Caco-2 (cell line): ENCODE measurements at regions not wholly inside any gene's neighbourhood (a gene's known extent, or its start where the extent isn't known, plus 50 kb on each side); places are given as distances from the start of the nearest gene placed in this dataset.

ENCODE experiments used
- BruUV-seq: library from RNA; stranded (reverse); fragments of 400-500 nt; replicated peaks from 2 replicates; lab custom pipeline; 2021; lab: Mats Ljungman, UMichigan
- CTCF ChIA-PET: fragments of 300-600 bp; sonication (Branson Sonifier 250); formaldehyde crosslinking; loops from one replicate; lab custom pipeline; 2022; ENCODE audit warnings: antibody characterized with exemption; lab: Charles Lee
- POLR2A ChIA-PET: fragments of 300-600 bp; sonication (Branson Sonifier 250); formaldehyde crosslinking; loops from one replicate; lab custom pipeline; 2022; ENCODE audit warnings: antibody characterized with exemption; lab: Charles Lee
- DNase-seq, 2 experiments: peaks; one replicate each; pipeline versions ENCODE4 v3.0.0 to v3.0.0-alpha.2; 2020 to 2022
- H3K27me3 ChIP-seq: replicated peaks from 2 replicates; pipeline ENCODE4 v1.6.0; 2011; ENCODE audit warnings: low read length; ENCODE audit not compliant: control insufficient read depth, insufficient read depth
- H3K36me3 ChIP-seq: 2 replicates; pipeline ENCODE4 v1.5.1; 2011; ENCODE audit warnings: low read length; ENCODE audit not compliant: control insufficient read depth, insufficient read depth
- H3K4me1 ChIP-seq: fragments of 250-450 bp; sonication (Bioruptor Pico); 2 replicates; pipeline ENCODE4 v1.5.1; 2020; ENCODE audit warnings: mild to moderate bottlenecking
- H3K4me3 ChIP-seq: 2 replicates; pipeline ENCODE4 v1.5.1; 2011; ENCODE audit warnings: low read depth, mild to moderate bottlenecking, control low read depth, low read length
- H3K9me3 ChIP-seq: fragments of 250-450 bp; sonication (Bioruptor Pico); 2 replicates; pipeline ENCODE4 v1.5.1; 2020; ENCODE audit warnings: mild to moderate bottlenecking, moderate library complexity
- H3K27ac Mint-ChIP-seq: one replicate; pipeline ENCODE4 v1.8.0; 2022; ENCODE audit warnings: mixed read lengths; ENCODE audit not compliant: unreplicated experiment
- H3K27me3 Mint-ChIP-seq: one replicate; pipeline ENCODE4 v1.8.0; 2022; ENCODE audit warnings: mixed read lengths; ENCODE audit not compliant: insufficient read depth, unreplicated experiment
- H3K36me3 Mint-ChIP-seq: one replicate; pipeline ENCODE4 v1.8.0; 2022; ENCODE audit warnings: mild to moderate bottlenecking, mixed read lengths; ENCODE audit not compliant: insufficient read depth, unreplicated experiment
- H3K4me1 Mint-ChIP-seq: one replicate; pipeline ENCODE4 v1.8.0; 2022; ENCODE audit warnings: low read depth, mixed read lengths; ENCODE audit not compliant: unreplicated experiment
- H3K4me3 Mint-ChIP-seq: one replicate; pipeline ENCODE4 v1.8.0; 2022; ENCODE audit warnings: mild to moderate bottlenecking, moderate library complexity, mixed read lengths; ENCODE audit not compliant: unreplicated experiment
- H3K9me3 Mint-ChIP-seq: one replicate; pipeline ENCODE4 v1.8.0; 2022; ENCODE audit warnings: mixed read lengths; ENCODE audit not compliant: unreplicated experiment
- intact Hi-C: fragments of 100-400 bp; cut with micrococcal nuclease; formaldehyde crosslinking; loops from one replicate; pipeline ENCODE4 v1.10.0; 2022; ENCODE audit not compliant: unreplicated experiment
- TF ChIP-seq, protein P1 (sequence below), 2 experiments: fragments of 200-600 bp in 1 of 2; IDR thresholded peaks; 1 replicate in 1 of 2; 2 replicates in 1 of 2; pipeline versions ENCODE4 v1.5.1 to v1.8.0; 2011 to 2022; ENCODE audit warnings: antibody characterized with exemption in 1 of 2, control low read depth in 1 of 2, inconsistent platforms in 1 of 2, low read depth in 1 of 2, low read length in 1 of 2, mild to moderate bottlenecking in 1 of 2, moderate library complexity in 1 of 2; ENCODE audit not compliant: insufficient read depth in 1 of 2, severe bottlenecking in 1 of 2, unreplicated experiment in 1 of 2

DNA sequence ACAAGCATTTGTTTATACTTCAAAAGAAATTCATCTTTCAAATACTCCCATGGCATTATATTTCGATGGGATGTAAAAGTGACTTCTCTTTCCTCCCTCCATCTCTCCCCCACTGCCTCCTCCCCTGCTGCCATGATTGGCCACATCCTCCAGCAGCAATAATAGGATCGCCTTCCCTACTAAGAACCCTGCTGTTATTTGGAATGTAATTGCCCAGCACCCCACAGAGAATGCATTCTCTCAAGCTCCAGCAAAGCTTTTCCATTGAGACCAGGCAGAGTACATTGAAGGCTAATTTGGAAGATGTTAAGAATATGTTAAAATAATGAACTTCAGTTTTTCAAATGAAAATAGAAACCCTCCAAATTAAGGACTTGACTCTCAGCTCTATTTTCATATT, 375.4 kb upstream of the ACVR2A start:
- intact Hi-C loops: no loop called here
- Histone ChIP-seq H3K36me3 (no peaks in the 10 kb centered on the region), H3K4me3 (no peak overlapping the region), H3K4me1 (peaks cover 4% of the 10 kb centered on the region), H3K27me3 (no peaks in the 10 kb centered on the region), H3K9me3 (no peaks in the 10 kb centered on the region)
- no peak overlapping the region for H3K27ac Mint-ChIP-seq
- ChIA-PET CTCF (no interaction called here), POLR2A (no interaction called here)
- DNase-seq: no peak
- TF ChIP-seq, protein P1, sequence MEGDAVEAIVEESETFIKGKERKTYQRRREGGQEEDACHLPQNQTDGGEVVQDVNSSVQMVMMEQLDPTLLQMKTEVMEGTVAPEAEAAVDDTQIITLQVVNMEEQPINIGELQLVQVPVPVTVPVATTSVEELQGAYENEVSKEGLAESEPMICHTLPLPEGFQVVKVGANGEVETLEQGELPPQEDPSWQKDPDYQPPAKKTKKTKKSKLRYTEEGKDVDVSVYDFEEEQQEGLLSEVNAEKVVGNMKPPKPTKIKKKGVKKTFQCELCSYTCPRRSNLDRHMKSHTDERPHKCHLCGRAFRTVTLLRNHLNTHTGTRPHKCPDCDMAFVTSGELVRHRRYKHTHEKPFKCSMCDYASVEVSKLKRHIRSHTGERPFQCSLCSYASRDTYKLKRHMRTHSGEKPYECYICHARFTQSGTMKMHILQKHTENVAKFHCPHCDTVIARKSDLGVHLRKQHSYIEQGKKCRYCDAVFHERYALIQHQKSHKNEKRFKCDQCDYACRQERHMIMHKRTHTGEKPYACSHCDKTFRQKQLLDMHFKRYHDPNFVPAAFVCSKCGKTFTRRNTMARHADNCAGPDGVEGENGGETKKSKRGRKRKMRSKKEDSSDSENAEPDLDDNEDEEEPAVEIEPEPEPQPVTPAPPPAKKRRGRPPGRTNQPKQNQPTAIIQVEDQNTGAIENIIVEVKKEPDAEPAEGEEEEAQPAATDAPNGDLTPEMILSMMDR (IDR thresholded peaks at IDR 0.05; ENCODE audit: insufficient read depth in 1 of 2, low read depth in 1 of 2, low read length in 1 of 2, severe bottlenecking in 1 of 2, unreplicated experiment in 1 of 2): no peak
- no peaks in the 10 kb centered on the region for H3K9me3 Mint-ChIP-seq
- no peaks in the 10 kb centered on the region for H3K36me3 Mint-ChIP-seq
- no peaks in the 10 kb centered on the region for H3K4me1 Mint-ChIP-seq
- no peaks in the 10 kb centered on the region for H3K27me3 Mint-ChIP-seq
- no peak overlapping the region for H3K4me3 Mint-ChIP-seq
- BruUV-seq: no TSS peak

DNA sequence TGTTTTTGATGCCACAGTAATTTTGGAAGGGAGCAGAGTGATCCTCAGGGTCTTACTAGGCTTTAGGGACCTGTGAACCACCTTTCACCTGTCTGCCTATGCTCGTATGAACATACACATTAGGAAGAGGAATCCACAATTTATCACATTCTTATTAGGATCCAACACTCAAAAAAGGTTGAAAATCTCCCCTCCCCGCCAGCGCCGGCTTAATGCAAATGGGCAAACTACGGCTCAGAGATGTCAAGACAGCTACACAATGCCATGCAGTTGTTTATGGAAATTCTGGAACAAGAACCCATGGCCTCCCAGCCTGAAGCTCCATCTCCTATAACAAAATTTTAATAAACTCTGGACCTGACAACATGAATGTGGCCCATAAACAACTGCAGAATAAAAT, 375.9 kb upstream of the ACVR2A start:
- CTCF ChIA-PET: no interaction called here
- Histone ChIP-seq H3K36me3 (no peaks in the 10 kb centered on the region), H3K27me3 (no peaks in the 10 kb centered on the region), H3K4me3 (no peak overlapping the region), H3K9me3 (no peaks in the 10 kb centered on the region), H3K4me1 (peaks cover 9% of the 10 kb centered on the region)
- Mint-ChIP-seq H3K9me3 (no peaks in the 10 kb centered on the region), H3K4me3 (no peak overlapping the region), H3K4me1 (no peaks in the 10 kb centered on the region), H3K27me3 (no peaks in the 10 kb centered on the region), H3K36me3 (no peaks in the 10 kb centered on the region), H3K27ac (no peak overlapping the region)
- DNase-seq: no peak
- TF ChIP-seq, protein P1 (IDR thresholded peaks at IDR 0.05; ENCODE audit: insufficient read depth in 1 of 2, low read depth in 1 of 2, low read length in 1 of 2, severe bottlenecking in 1 of 2, unreplicated experiment in 1 of 2): no peak
- POLR2A ChIA-PET: no interaction called here
- no TSS peak for BruUV-seq
- intact Hi-C loops: no loop called here

GRCh38 chr2:147468349-147468748, 376.5 kb upstream of the ACVR2A start:
- ChIA-PET POLR2A (no interaction called here), CTCF (interaction anchor here (0.6 kb wide), 1 partner anchor 19 kb away, joined by 3 read pairs; no protein-coding TSS in a partner anchor)
- no peak overlapping the region for H3K27ac Mint-ChIP-seq
- no peak overlapping the region for H3K4me3 Mint-ChIP-seq
- DNase-seq: no peak
- intact Hi-C loops: no loop called here
- no peaks in the 10 kb centered on the region for H3K27me3 Mint-ChIP-seq
- no TSS peak for BruUV-seq
- no peaks in the 10 kb centered on the region for H3K27me3 ChIP-seq
- H3K4me3 ChIP-seq: no peak overlapping the region
- no peaks in the 10 kb centered on the region for H3K4me1 Mint-ChIP-seq
- no peaks in the 10 kb centered on the region for H3K36me3 ChIP-seq
- H3K4me1 ChIP-seq: peaks cover 15% of the 10 kb centered on the region
- H3K36me3 Mint-ChIP-seq: no peaks in the 10 kb centered on the region
- TF ChIP-seq, protein P1 (IDR thresholded peaks at IDR 0.05; ENCODE audit: insufficient read depth in 1 of 2, low read depth in 1 of 2, low read length in 1 of 2, severe bottlenecking in 1 of 2, unreplicated experiment in 1 of 2): no peak
- H3K9me3 ChIP-seq: no peaks in the 10 kb centered on the region
- H3K9me3 Mint-ChIP-seq: no peaks in the 10 kb centered on the region
